ENCODE measurements at regions not wholly inside any gene's neighbourhood (a gene's known extent, or its start where the extent isn't known, plus 50 kb on each side); places are given as distances from the start of the nearest gene placed in this dataset.
"Not testable (repeated sequence)": the region's sequence is repeated elsewhere in the genome, so short reads cannot be mapped to it uniquely, and the experiment has no call there.

GRCh38 chr5:44953078-44953477 is 144.3 kb downstream of the MRPS30 start:
- Histone ChIP-seq H3K9me3 (no peaks in the 10 kb centered on the region), H3K4me1 (peaks cover 12% of the 10 kb centered on the region), H3K27me3 (ENCODE audit: low read depth) (no peaks in the 10 kb centered on the region), H3K36me3 (replicated peaks) (no peaks in the 10 kb centered on the region; the same call in 1 of the 2 replicates), H3K4me3 (no peak overlapping the region)
- DNase-seq (ENCODE audit: low spot score in 2 of 2) = no peak
- in situ Hi-C loops (cut with MboI; ENCODE audit: low sequenced_read_pairs) = no loop called here

GRCh38 chr5:44958943-44959454 is 150.3 kb downstream of the MRPS30 start:
- DNase-seq (ENCODE audit: low spot score in 2 of 2); H3K4me1 ChIP-seq; H3K4me3 ChIP-seq; H3K9me3 ChIP-seq; in situ Hi-C loops (cut with MboI; ENCODE audit: low sequenced_read_pairs); H3K36me3 ChIP-seq (replicated peaks); H3K27me3 ChIP-seq (ENCODE audit: low read depth): not testable (repeated sequence)

- Histone ChIP-seq H3K36me3 (replicated peaks) (no peaks in the 10 kb centered on the region), H3K4me1 (peaks cover 10% of the 10 kb centered on the region), H3K4me3 (no peak overlapping the region), H3K9me3 (no peaks in the 10 kb centered on the region), H3K27me3 (ENCODE audit: low read depth) (no peaks in the 10 kb centered on the region)
- peak; percentile 12 to 38 for DNase-seq (ENCODE audit: low spot score in 2 of 2)
- in situ Hi-C loops (cut with MboI; ENCODE audit: low sequenced_read_pairs) = no loop called here
These were observed 161.1 kb downstream of the MRPS30 start for GRCh38 chr5:44969825-44970224.

GRCh38 chr5:44970963-44971362 is 162.2 kb downstream of the MRPS30 start:
- H3K4me3 ChIP-seq; DNase-seq (ENCODE audit: low spot score in 2 of 2); H3K27me3 ChIP-seq (ENCODE audit: low read depth); in situ Hi-C loops (cut with MboI; ENCODE audit: low sequenced_read_pairs); H3K36me3 ChIP-seq (replicated peaks); H3K9me3 ChIP-seq: not testable (repeated sequence)
- H3K4me1 ChIP-seq = peaks cover 10% of the 10 kb centered on the region

GRCh38 chr5:44974813-44975212 is 166.1 kb downstream of the MRPS30 start:
- in situ Hi-C loops (cut with MboI; ENCODE audit: low sequenced_read_pairs) = no loop called here
- no peak for DNase-seq (ENCODE audit: low spot score in 2 of 2)
- H3K36me3 ChIP-seq (replicated peaks) = no peaks in the 10 kb centered on the region
- no peaks in the 10 kb centered on the region for H3K27me3 ChIP-seq (ENCODE audit: low read depth)
- peaks cover 7% of the 10 kb centered on the region for H3K4me1 ChIP-seq
- no peak overlapping the region for H3K4me3 ChIP-seq
- H3K9me3 ChIP-seq = no peaks in the 10 kb centered on the region

GRCh38 chr5:44981708-44982107 is 173.0 kb downstream of the MRPS30 start:
- H3K4me1 ChIP-seq = no peaks in the 10 kb centered on the region
- H3K9me3 ChIP-seq = peaks cover 2% of the 10 kb centered on the region; the same call in 1 of the 2 replicates
- no peaks in the 10 kb centered on the region for H3K36me3 ChIP-seq (replicated peaks)
- in situ Hi-C loops (cut with MboI; ENCODE audit: low sequenced_read_pairs) = no loop called here
- no peaks in the 10 kb centered on the region for H3K27me3 ChIP-seq (ENCODE audit: low read depth)
- no peak for DNase-seq (ENCODE audit: low spot score in 2 of 2)
- H3K4me3 ChIP-seq = no peak overlapping the region

GRCh38 chr5:44983006-44983405 is 174.3 kb downstream of the MRPS30 start:
- H3K4me3 ChIP-seq = no peak overlapping the region
- in situ Hi-C loops (cut with MboI; ENCODE audit: low sequenced_read_pairs) = no loop called here

GRCh38 chr5:44987026-44987425 is 178.3 kb downstream of the MRPS30 start:
- no peaks in the 10 kb centered on the region for H3K4me1 ChIP-seq
- in situ Hi-C loops (cut with MboI; ENCODE audit: low sequenced_read_pairs) = no loop called here
- no peaks in the 10 kb centered on the region for H3K36me3 ChIP-seq (replicated peaks)
- H3K9me3 ChIP-seq = peaks cover 4% of the 10 kb centered on the region; the same call in 1 of the 2 replicates
- DNase-seq (ENCODE audit: low spot score in 2 of 2) = no peak
- H3K27me3 ChIP-seq (ENCODE audit: low read depth) = no peaks in the 10 kb centered on the region
- H3K4me3 ChIP-seq = no peak overlapping the region

More at GRCh38 chr5:44983006-44983405, 174.3 kb downstream of the MRPS30 start:
- Histone ChIP-seq H3K36me3 (replicated peaks) (no peaks in the 10 kb centered on the region), H3K4me1 (no peaks in the 10 kb centered on the region), H3K27me3 (ENCODE audit: low read depth) (no peaks in the 10 kb centered on the region), H3K9me3 (peaks cover 2% of the 10 kb centered on the region; the same call in 1 of the 2 replicates)
- DNase-seq (ENCODE audit: low spot score in 2 of 2) = no peak

GRCh38 chr5:44991693-44992092 is 182.9 kb downstream of the MRPS30 start:
- Histone ChIP-seq H3K36me3 (replicated peaks) (no peaks in the 10 kb centered on the region), H3K4me1 (no peaks in the 10 kb centered on the region)
- in situ Hi-C loops (cut with MboI; ENCODE audit: low sequenced_read_pairs) = no loop called here

GRCh38 chr5:44993286-44993685 is 184.5 kb downstream of the MRPS30 start:
- Histone ChIP-seq H3K9me3 (0 out of 2 replicates have a peak, but pooled peaks cover 2% of the 10 kb centered on the region), H3K36me3 (replicated peaks) (no peaks in the 10 kb centered on the region), H3K4me1 (no peaks in the 10 kb centered on the region), H3K4me3 (no peak overlapping the region), H3K27me3 (ENCODE audit: low read depth) (no peaks in the 10 kb centered on the region)
- no peak for DNase-seq (ENCODE audit: low spot score in 2 of 2)
- in situ Hi-C loops (cut with MboI; ENCODE audit: low sequenced_read_pairs) = no loop called here

More at GRCh38 chr5:44991693-44992092, 182.9 kb downstream of the MRPS30 start:
- Histone ChIP-seq H3K4me3 (no peak overlapping the region), H3K27me3 (ENCODE audit: low read depth) (no peaks in the 10 kb centered on the region), H3K9me3 (0 out of 2 replicates have a peak, but pooled peaks cover 2% of the 10 kb centered on the region)
- DNase-seq (ENCODE audit: low spot score in 2 of 2) = no peak

GRCh38 chr5:44997506-44997905 is 188.8 kb downstream of the MRPS30 start:
- no peaks in the 10 kb centered on the region; the same call in 1 of the 2 replicates for H3K27me3 ChIP-seq (ENCODE audit: low read depth)
- no peak for DNase-seq (ENCODE audit: low spot score in 2 of 2)
- no peak overlapping the region for H3K4me3 ChIP-seq
- H3K36me3 ChIP-seq (replicated peaks) = no peaks in the 10 kb centered on the region
- H3K4me1 ChIP-seq = no peaks in the 10 kb centered on the region
- no peaks in the 10 kb centered on the region for H3K9me3 ChIP-seq
- in situ Hi-C loops (cut with MboI; ENCODE audit: low sequenced_read_pairs) = no loop called here

GRCh38 chr5:45007102-45007501 is 198.4 kb downstream of the MRPS30 start:
- H3K4me3 ChIP-seq; H3K36me3 ChIP-seq (replicated peaks); H3K27me3 ChIP-seq (ENCODE audit: low read depth); H3K4me1 ChIP-seq; in situ Hi-C loops (cut with MboI; ENCODE audit: low sequenced_read_pairs); DNase-seq (ENCODE audit: low spot score in 2 of 2); H3K9me3 ChIP-seq: not testable (repeated sequence)

- no peaks in the 10 kb centered on the region for H3K36me3 ChIP-seq (replicated peaks)
- no peak for DNase-seq (ENCODE audit: low spot score in 2 of 2)
- no peaks in the 10 kb centered on the region for H3K27me3 ChIP-seq (ENCODE audit: low read depth)
- in situ Hi-C loops (cut with MboI; ENCODE audit: low sequenced_read_pairs) = no loop called here
- H3K4me1 ChIP-seq = no peaks in the 10 kb centered on the region
- no peak overlapping the region for H3K4me3 ChIP-seq
- no peaks in the 10 kb centered on the region for H3K9me3 ChIP-seq
These were observed 208.8 kb downstream of the MRPS30 start for GRCh38 chr5:45017568-45017967.

GRCh38 chr5:45029553-45029952 is 220.8 kb downstream of the MRPS30 start:
- in situ Hi-C loops (cut with MboI; ENCODE audit: low sequenced_read_pairs) = no loop called here
- no peaks in the 10 kb centered on the region for H3K9me3 ChIP-seq
- no peaks in the 10 kb centered on the region for H3K36me3 ChIP-seq (replicated peaks)
- no peaks in the 10 kb centered on the region for H3K4me1 ChIP-seq
- H3K4me3 ChIP-seq = no peak overlapping the region
- no peak for DNase-seq (ENCODE audit: low spot score in 2 of 2)
- H3K27me3 ChIP-seq (ENCODE audit: low read depth) = no peaks in the 10 kb centered on the region

- Histone ChIP-seq H3K36me3 (replicated peaks) (no peaks in the 10 kb centered on the region), H3K27me3 (ENCODE audit: low read depth) (no peaks in the 10 kb centered on the region), H3K4me1 (no peaks in the 10 kb centered on the region), H3K9me3 (no peaks in the 10 kb centered on the region), H3K4me3 (no peak overlapping the region)
- DNase-seq (ENCODE audit: low spot score in 2 of 2) = no peak
- in situ Hi-C loops (cut with MboI; ENCODE audit: low sequenced_read_pairs) = no loop called here
These were observed 227.2 kb downstream of the MRPS30 start for GRCh38 chr5:45035991-45036390.

Measured in HAP-1 (cell line).